Esophagus muscularis mucosa (tissue), 3 donors: ENCODE measurements at regions not wholly inside any gene's neighbourhood (a gene's known extent, or its start where the extent isn't known, plus 50 kb on each side); places are given as distances from the start of the nearest gene placed in this dataset.

Experiments used
- CTCF ChIP-seq, 3 experiments: fragments of 200-600 bp in 2 of 3; fragments of 450-650 bp in 1 of 3; sonication (generic) in 2 of 3; IDR thresholded peaks; one replicate each; pipeline ENCODE4 v1.5.1; 2017 to 2019; ENCODE audit warnings: antibody characterized with exemption in 3 of 3, mild to moderate bottlenecking in 2 of 3, moderate library complexity in 1 of 3
- POLR2A ChIP-seq: fragments of 450-650 bp; IDR thresholded peaks from one replicate; pipeline ENCODE4 v1.6.1; 2017; ENCODE audit warnings: antibody characterized with exemption, moderate library complexity, mild to moderate bottlenecking, low read depth
- POLR2AphosphoS5 ChIP-seq, 2 donors: sonication (generic); formaldehyde crosslinking; IDR thresholded peaks; one replicate each; pipeline ENCODE4 v1.6.1; 2017; ENCODE audit warnings: antibody characterized with exemption in 2 of 2

GRCh38 chr2:54061272-54061671 is 54.1 kb upstream of the ACYP2 start:
- TF ChIP-seq CTCF (IDR thresholded peaks at IDR 0.05) (no peak), POLR2A (no peak), POLR2AphosphoS5 (IDR thresholded peaks at IDR 0.05) (no peak)
